ENCODE measurements at regions not wholly inside any gene's neighbourhood (a gene's known extent, or its start where the extent isn't known, plus 50 kb on each side); places are given as distances from the start of the nearest gene placed in this dataset.
"Not testable (repeated sequence)": the region's sequence is repeated elsewhere in the genome, so short reads cannot be mapped to it uniquely, and the experiment has no call there.

DNA sequence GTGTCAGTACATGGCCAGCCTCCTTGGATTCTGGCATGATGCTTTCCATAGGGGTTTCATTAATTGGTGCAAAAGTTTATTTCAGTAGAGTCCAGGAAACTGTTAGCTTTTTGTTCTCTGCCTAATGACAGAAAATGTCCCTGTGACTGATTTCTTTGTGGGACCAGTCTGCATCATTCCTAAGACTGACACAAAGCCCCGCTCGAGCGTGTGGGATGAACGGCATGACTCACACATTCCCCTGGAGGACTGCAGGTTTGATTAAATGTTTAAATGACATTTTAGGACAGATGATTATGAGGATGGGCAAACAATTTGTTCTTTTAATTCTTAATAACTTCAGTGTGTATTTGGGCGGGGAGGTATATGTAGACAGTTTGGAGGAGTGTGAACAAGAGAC is 120.9 kb upstream of the ERV3-1 start:
- H3K27me3 ChIP-seq (ENCODE audit: control insufficient read depth in 2 of 2, insufficient read depth in 2 of 2, low read length in 2 of 2); H3K9me3 ChIP-seq (ENCODE audit: control insufficient read depth in 2 of 3, low read length in 3 of 3); DNase-seq; CTCF ChIA-PET; ATAC-seq; H3K4me3 Mint-ChIP-seq; H3K4me3 ChIP-seq (ENCODE audit: low read length); H3K27me3 Mint-ChIP-seq; H3K4me1 Mint-ChIP-seq; POLR2A ChIA-PET; H3K36me3 Mint-ChIP-seq; H3K27ac ChIP-seq (ENCODE audit: low read depth, low read length); H3K36me3 ChIP-seq (ENCODE audit: control insufficient read depth in 2 of 3, insufficient read depth in 3 of 3, low read length in 3 of 3); H3K27ac Mint-ChIP-seq; H3K9me3 Mint-ChIP-seq; H3K4me1 ChIP-seq (ENCODE audit: control insufficient read depth in 2 of 2, insufficient read depth in 2 of 2, low read length in 2 of 2); intact Hi-C loops (cut with micrococcal nuclease): not testable (repeated sequence)

GRCh38 chr7:65124600-65124999 is 118.1 kb upstream of the ERV3-1 start:
- intact Hi-C loops (cut with micrococcal nuclease); H3K4me1 ChIP-seq (ENCODE audit: control insufficient read depth in 2 of 2, insufficient read depth in 2 of 2, low read length in 2 of 2); H3K27me3 ChIP-seq (ENCODE audit: control insufficient read depth in 2 of 2, insufficient read depth in 2 of 2, low read length in 2 of 2); CTCF ChIA-PET; H3K27ac ChIP-seq (ENCODE audit: low read depth, low read length); H3K27ac Mint-ChIP-seq; H3K4me1 Mint-ChIP-seq; H3K27me3 Mint-ChIP-seq; H3K36me3 ChIP-seq (ENCODE audit: control insufficient read depth in 2 of 3, insufficient read depth in 3 of 3, low read length in 3 of 3); H3K4me3 ChIP-seq (ENCODE audit: low read length); H3K36me3 Mint-ChIP-seq; DNase-seq; POLR2A ChIA-PET; H3K9me3 ChIP-seq (ENCODE audit: control insufficient read depth in 2 of 3, low read length in 3 of 3); H3K4me3 Mint-ChIP-seq; H3K9me3 Mint-ChIP-seq; ATAC-seq: not testable (repeated sequence)

GRCh38 chr7:65105650-65106203 is 99.2 kb upstream of the ERV3-1 start:
- intact Hi-C loops (cut with micrococcal nuclease); H3K36me3 ChIP-seq (ENCODE audit: control insufficient read depth in 2 of 3, insufficient read depth in 3 of 3, low read length in 3 of 3); ATAC-seq; H3K27me3 ChIP-seq (ENCODE audit: control insufficient read depth in 2 of 2, insufficient read depth in 2 of 2, low read length in 2 of 2); POLR2A ChIA-PET; H3K4me3 ChIP-seq (ENCODE audit: low read length); H3K4me1 Mint-ChIP-seq; H3K4me1 ChIP-seq (ENCODE audit: control insufficient read depth in 2 of 2, insufficient read depth in 2 of 2, low read length in 2 of 2); H3K4me3 Mint-ChIP-seq; DNase-seq; CTCF ChIA-PET; H3K9me3 ChIP-seq (ENCODE audit: control insufficient read depth in 2 of 3, low read length in 3 of 3); H3K27ac ChIP-seq (ENCODE audit: low read depth, low read length); H3K27me3 Mint-ChIP-seq; H3K9me3 Mint-ChIP-seq: not testable (repeated sequence)
- H3K27ac Mint-ChIP-seq, result peak overlapping the region in 1 of 9 donors; percentile 5
- peaks cover 0 to 20% (median 6%) of the 10 kb centered on the region in 5 donors for H3K36me3 Mint-ChIP-seq

- H3K27ac ChIP-seq (ENCODE audit: low read depth, low read length); CTCF ChIA-PET; H3K4me1 ChIP-seq (ENCODE audit: control insufficient read depth in 2 of 2, insufficient read depth in 2 of 2, low read length in 2 of 2); H3K27me3 Mint-ChIP-seq; POLR2A ChIA-PET; H3K27ac Mint-ChIP-seq; H3K4me3 Mint-ChIP-seq; H3K27me3 ChIP-seq (ENCODE audit: control insufficient read depth in 2 of 2, insufficient read depth in 2 of 2, low read length in 2 of 2); DNase-seq; H3K4me3 ChIP-seq (ENCODE audit: low read length); intact Hi-C loops (cut with micrococcal nuclease); H3K36me3 ChIP-seq (ENCODE audit: control insufficient read depth in 2 of 3, insufficient read depth in 3 of 3, low read length in 3 of 3); H3K9me3 Mint-ChIP-seq; ATAC-seq; H3K4me1 Mint-ChIP-seq; H3K9me3 ChIP-seq (ENCODE audit: control insufficient read depth in 2 of 3, low read length in 3 of 3): not testable (repeated sequence)
- H3K36me3 Mint-ChIP-seq, result peaks cover 0 to 31% (median 14%) of the 10 kb centered on the region in 5 donors
Observed at GRCh38 chr7:65100499-65100898, 94.0 kb upstream of the ERV3-1 start.

- H3K36me3 Mint-ChIP-seq; DNase-seq; H3K27me3 ChIP-seq (ENCODE audit: control insufficient read depth in 2 of 2, insufficient read depth in 2 of 2, low read length in 2 of 2); H3K9me3 Mint-ChIP-seq; H3K4me1 Mint-ChIP-seq; H3K27me3 Mint-ChIP-seq; H3K36me3 ChIP-seq (ENCODE audit: control insufficient read depth in 2 of 3, insufficient read depth in 3 of 3, low read length in 3 of 3); H3K9me3 ChIP-seq (ENCODE audit: control insufficient read depth in 2 of 3, low read length in 3 of 3); CTCF ChIA-PET; ATAC-seq; H3K4me1 ChIP-seq (ENCODE audit: control insufficient read depth in 2 of 2, insufficient read depth in 2 of 2, low read length in 2 of 2): not testable (repeated sequence)
- peak overlapping the region; percentile 82 to 93 (median 91) for H3K4me3 Mint-ChIP-seq
- intact Hi-C loops (cut with micrococcal nuclease), result loop anchor here (1.0 to 5.0 kb wide), 5 partner anchors 43 to 1156 kb away; partner anchors contain the start of genes ERV3-1 (in 1 of the 2) and ZNF273 (in 1 of the 2)
- peak overlapping the region in 8 of 9 donors; percentile 86 to 95 (median 94) for H3K27ac Mint-ChIP-seq
- peak overlapping the region; percentile 81 for H3K4me3 ChIP-seq (ENCODE audit: low read length)
- H3K27ac ChIP-seq (ENCODE audit: low read depth, low read length), result peak overlapping the region; percentile 75
- POLR2A ChIA-PET, result interaction anchor here (1.3 kb wide), 1 partner anchor 42 kb away, joined by 3 read pairs; no protein-coding TSS in a partner anchor
Observed at GRCh38 chr7:65081669-65082055, 75.2 kb upstream of the ERV3-1 start.

DNA sequence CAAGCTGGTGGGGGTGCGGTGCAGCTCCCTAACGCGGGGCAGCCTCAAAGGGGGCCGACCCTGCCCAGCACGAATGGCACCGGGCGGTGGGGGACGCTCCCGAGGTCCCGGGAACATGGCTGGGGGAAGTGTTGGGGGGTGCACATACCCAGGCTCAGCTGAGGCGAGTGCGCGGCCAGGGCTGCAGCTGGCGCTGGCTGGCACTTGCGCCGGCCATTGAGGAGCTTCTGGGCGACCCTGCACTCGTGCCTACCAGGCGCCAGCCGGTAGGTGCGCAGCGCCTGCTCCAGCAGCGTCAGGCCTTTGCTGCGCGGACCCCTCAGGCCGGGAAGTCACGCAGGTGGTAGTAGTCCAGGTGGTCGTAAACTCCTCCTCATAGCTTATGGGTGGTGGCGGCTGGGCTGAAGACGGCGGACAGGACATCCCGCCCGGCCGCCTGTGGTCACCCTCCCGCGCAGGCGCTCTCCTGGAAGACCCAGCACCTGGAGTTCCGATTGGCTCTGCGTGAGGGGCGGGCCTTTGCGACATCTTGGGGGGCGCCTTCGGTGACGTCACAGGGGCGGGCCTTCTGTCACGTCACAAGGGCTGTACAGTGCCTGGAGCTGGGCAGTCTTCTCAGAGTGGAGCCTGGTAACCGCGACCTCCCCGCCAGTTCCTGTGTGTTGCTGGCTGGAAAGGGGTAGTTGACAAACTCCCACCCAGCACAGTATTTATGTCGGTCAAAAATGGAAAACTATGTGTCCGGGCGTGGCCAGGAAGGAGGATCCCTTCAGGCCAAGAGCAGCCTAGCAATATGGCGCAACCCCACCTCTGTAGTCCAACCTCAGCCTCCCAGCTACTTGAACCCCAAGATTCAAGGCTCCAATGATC is 74.5 kb upstream of the ERV3-1 start:
- Mint-ChIP-seq H3K4me3 (peak overlapping the region; percentile 82 to 93 (median 91)), H3K27ac (peak overlapping the region; percentile 68 to 95 (median 93))
- H3K9me3 ChIP-seq (ENCODE audit: control insufficient read depth in 2 of 3, low read length in 3 of 3); CTCF ChIA-PET; H3K36me3 Mint-ChIP-seq; H3K36me3 ChIP-seq (ENCODE audit: control insufficient read depth in 2 of 3, insufficient read depth in 3 of 3, low read length in 3 of 3); H3K4me1 Mint-ChIP-seq; H3K4me1 ChIP-seq (ENCODE audit: control insufficient read depth in 2 of 2, insufficient read depth in 2 of 2, low read length in 2 of 2); H3K27me3 ChIP-seq (ENCODE audit: control insufficient read depth in 2 of 2, insufficient read depth in 2 of 2, low read length in 2 of 2); H3K9me3 Mint-ChIP-seq; H3K27me3 Mint-ChIP-seq: not testable (repeated sequence)
- Histone ChIP-seq H3K4me3 (ENCODE audit: low read length) (peak overlapping the region; percentile 81), H3K27ac (ENCODE audit: low read depth, low read length) (peak overlapping the region; percentile 75)
- POLR2A ChIA-PET, result interaction anchor here (1.3 kb wide), 1 partner anchor 41 kb away, joined by 3 read pairs; no protein-coding TSS in a partner anchor
- DNase-seq, result peak; percentile 82 to 89 (median 86)
- intact Hi-C loops (cut with micrococcal nuclease), result loop anchor here (1.0 to 5.0 kb wide), 5 partner anchors 43 to 1156 kb away; partner anchors contain the start of genes ERV3-1 (in 1 of the 2) and ZNF273 (in 1 of the 2)
- peak; percentile 98 for ATAC-seq

DNA sequence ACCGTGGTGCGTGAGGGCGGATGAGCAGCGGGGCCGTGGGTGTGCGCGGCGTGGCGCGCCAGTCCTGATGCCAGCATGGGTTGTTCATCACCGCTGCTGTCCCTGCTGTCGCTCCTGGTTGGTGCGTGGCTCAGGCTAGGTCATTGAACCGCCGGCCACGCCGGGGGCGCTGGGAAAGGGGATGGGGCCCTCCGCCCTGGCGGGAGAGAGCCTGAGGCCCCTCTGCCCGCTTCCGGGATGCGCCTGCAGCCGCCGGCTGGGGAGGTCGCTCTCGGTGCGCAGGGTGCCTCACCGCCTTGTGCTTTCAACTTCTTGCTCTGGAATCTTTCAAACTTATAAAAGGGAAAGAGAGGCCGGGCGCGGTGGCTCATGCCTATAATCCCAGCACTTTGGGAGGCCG is 68.5 kb upstream of the ERV3-1 start:
- H3K4me3 ChIP-seq (ENCODE audit: low read length); DNase-seq; H3K27me3 Mint-ChIP-seq; intact Hi-C loops (cut with micrococcal nuclease); H3K27me3 ChIP-seq (ENCODE audit: control insufficient read depth in 2 of 2, insufficient read depth in 2 of 2, low read length in 2 of 2); H3K27ac Mint-ChIP-seq; H3K4me3 Mint-ChIP-seq; H3K4me1 ChIP-seq (ENCODE audit: control insufficient read depth in 2 of 2, insufficient read depth in 2 of 2, low read length in 2 of 2); POLR2A ChIA-PET; H3K9me3 ChIP-seq (ENCODE audit: control insufficient read depth in 2 of 3, low read length in 3 of 3); H3K27ac ChIP-seq (ENCODE audit: low read depth, low read length); CTCF ChIA-PET; H3K36me3 ChIP-seq (ENCODE audit: control insufficient read depth in 2 of 3, insufficient read depth in 3 of 3, low read length in 3 of 3); H3K4me1 Mint-ChIP-seq; ATAC-seq: not testable (repeated sequence)
- Mint-ChIP-seq H3K9me3 (peaks cover 0 to 15% (median 1%) of the 10 kb centered on the region in 11 donors), H3K36me3 (peaks cover 0 to 21% (median 15%) of the 10 kb centered on the region in 5 donors)

All from naive thymus-derived CD4-positive, alpha-beta T cell (primary cell).